ENCODE measurements at regions not wholly inside any gene's neighbourhood (a gene's known extent, or its start where the extent isn't known, plus 50 kb on each side); places are given as distances from the start of the nearest gene placed in this dataset.
A peak's percentile ranks its signal among the peaks of the same experiment; 100 is the strongest.

GRCh38 chr20:52921340-52921739, 50.8 kb upstream of the TSHZ2 start:
- H3K27me3 ChIP-seq: no peaks in the 10 kb centered on the region
- H3K27ac ChIP-seq: no peak overlapping the region
- no peaks in the 10 kb centered on the region for H3K36me3 ChIP-seq

GRCh38 chr20:52918311-52918710, 53.8 kb upstream of the TSHZ2 start:
- DNase-seq (ENCODE audit: low read depth in 1 of 2, low spot score in 1 of 2): no peak
- Histone ChIP-seq H3K4me1 (ENCODE audit: low read depth) (no peaks in the 10 kb centered on the region), H3K4me3 (no peak overlapping the region), H3K27me3 (no peaks in the 10 kb centered on the region), H3K9me3 (ENCODE audit: low read depth) (no peaks in the 10 kb centered on the region), H3K36me3 (no peaks in the 10 kb centered on the region), H3K27ac (no peak overlapping the region)
- TF ChIP-seq, protein P1, sequence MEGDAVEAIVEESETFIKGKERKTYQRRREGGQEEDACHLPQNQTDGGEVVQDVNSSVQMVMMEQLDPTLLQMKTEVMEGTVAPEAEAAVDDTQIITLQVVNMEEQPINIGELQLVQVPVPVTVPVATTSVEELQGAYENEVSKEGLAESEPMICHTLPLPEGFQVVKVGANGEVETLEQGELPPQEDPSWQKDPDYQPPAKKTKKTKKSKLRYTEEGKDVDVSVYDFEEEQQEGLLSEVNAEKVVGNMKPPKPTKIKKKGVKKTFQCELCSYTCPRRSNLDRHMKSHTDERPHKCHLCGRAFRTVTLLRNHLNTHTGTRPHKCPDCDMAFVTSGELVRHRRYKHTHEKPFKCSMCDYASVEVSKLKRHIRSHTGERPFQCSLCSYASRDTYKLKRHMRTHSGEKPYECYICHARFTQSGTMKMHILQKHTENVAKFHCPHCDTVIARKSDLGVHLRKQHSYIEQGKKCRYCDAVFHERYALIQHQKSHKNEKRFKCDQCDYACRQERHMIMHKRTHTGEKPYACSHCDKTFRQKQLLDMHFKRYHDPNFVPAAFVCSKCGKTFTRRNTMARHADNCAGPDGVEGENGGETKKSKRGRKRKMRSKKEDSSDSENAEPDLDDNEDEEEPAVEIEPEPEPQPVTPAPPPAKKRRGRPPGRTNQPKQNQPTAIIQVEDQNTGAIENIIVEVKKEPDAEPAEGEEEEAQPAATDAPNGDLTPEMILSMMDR (IDR thresholded peaks at IDR 0.05; ENCODE audit: low read depth, low read length): no peak

More at GRCh38 chr20:52921340-52921739, 50.8 kb upstream of the TSHZ2 start:
- no peaks in the 10 kb centered on the region for H3K4me1 ChIP-seq (ENCODE audit: low read depth)
- DNase-seq (ENCODE audit: low read depth in 1 of 2, low spot score in 1 of 2): no peak
- no peak overlapping the region for H3K4me3 ChIP-seq
- no peaks in the 10 kb centered on the region for H3K9me3 ChIP-seq (ENCODE audit: low read depth)
- TF ChIP-seq, protein P1 (IDR thresholded peaks at IDR 0.05; ENCODE audit: low read depth, low read length): no peak

DNA sequence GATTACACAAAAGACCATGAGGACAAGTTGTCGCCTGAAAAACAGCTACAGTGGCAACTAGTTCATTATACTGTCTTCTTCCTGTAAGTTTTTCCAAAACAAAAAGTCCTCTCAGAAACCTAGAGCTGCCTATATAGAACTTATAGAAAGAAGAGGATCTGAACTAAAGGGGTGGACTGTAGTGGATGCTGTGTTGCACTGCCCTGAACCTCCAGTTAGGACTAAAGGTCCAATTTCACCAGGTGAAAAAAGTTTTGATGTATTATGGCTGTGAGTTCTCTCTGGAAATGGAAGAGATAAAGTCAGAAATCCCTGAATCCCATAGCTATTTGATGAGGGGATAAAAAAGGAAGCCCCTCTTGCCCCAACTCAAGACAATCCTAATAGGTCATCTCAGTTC, 56.6 kb upstream of the TSHZ2 start:
- no peaks in the 10 kb centered on the region for H3K9me3 ChIP-seq (ENCODE audit: low read depth)
- no peak for DNase-seq (ENCODE audit: low read depth in 1 of 2, low spot score in 1 of 2)
- no peaks in the 10 kb centered on the region for H3K36me3 ChIP-seq
- no peak overlapping the region for H3K27ac ChIP-seq
- TF ChIP-seq, protein P1 (IDR thresholded peaks at IDR 0.05; ENCODE audit: low read depth, low read length): no peak
- H3K4me3 ChIP-seq: no peak overlapping the region
- H3K27me3 ChIP-seq: no peaks in the 10 kb centered on the region
- H3K4me1 ChIP-seq (ENCODE audit: low read depth): no peaks in the 10 kb centered on the region

- Histone ChIP-seq H3K9me3 (ENCODE audit: low read depth) (no peaks in the 10 kb centered on the region), H3K27ac (no peak overlapping the region), H3K27me3 (no peaks in the 10 kb centered on the region), H3K36me3 (no peaks in the 10 kb centered on the region), H3K4me1 (ENCODE audit: low read depth) (no peaks in the 10 kb centered on the region), H3K4me3 (no peak overlapping the region)
- TF ChIP-seq, protein P1 (IDR thresholded peaks at IDR 0.05; ENCODE audit: low read depth, low read length): no peak
- no peak for DNase-seq (ENCODE audit: low read depth in 1 of 2, low spot score in 1 of 2)
These were observed 57.3 kb upstream of the TSHZ2 start for GRCh38 chr20:52914870-52915269.

- Histone ChIP-seq H3K27me3 (no peaks in the 10 kb centered on the region), H3K4me3 (no peak overlapping the region), H3K9me3 (ENCODE audit: low read depth) (no peaks in the 10 kb centered on the region), H3K4me1 (ENCODE audit: low read depth) (no peaks in the 10 kb centered on the region), H3K27ac (no peak overlapping the region), H3K36me3 (no peaks in the 10 kb centered on the region)
- DNase-seq (ENCODE audit: low read depth in 1 of 2, low spot score in 1 of 2): peak in 1 of 2 donors; percentile 28
- TF ChIP-seq, protein P1 (IDR thresholded peaks at IDR 0.05; ENCODE audit: low read depth, low read length): no peak
These were observed 58.3 kb upstream of the TSHZ2 start for GRCh38 chr20:52913650-52914387.

Measured in cardiac muscle cell (in vitro differentiated cells and primary cell).